IMR-90 (cell line): ENCODE measurements at regions not wholly inside any gene's neighbourhood (a gene's known extent, or its start where the extent isn't known, plus 50 kb on each side); places are given as distances from the start of the nearest gene placed in this dataset.
A peak's percentile ranks its signal among the peaks of the same experiment; 100 is the strongest.

Experiments
- ATAC-seq: fragments of 200-7000 bp; cut with Tn5 transposase; 2 replicates; pipeline ENCODE4 v1.9.1; 2020; ENCODE audit warnings: low read depth, mild to moderate bottlenecking, moderate library complexity
- BruUV-seq: library from RNA; stranded (reverse); fragments of 400-500 nt; replicated peaks from 2 replicates; lab custom pipeline; 2021; lab: Mats Ljungman, UMichigan
- CTCF ChIA-PET: fragments of 300-600 bp; formaldehyde crosslinking; extraction: SDS; loops from one replicate; lab custom pipeline; 2021; ENCODE audit warnings: antibody characterized with exemption; lab: Yijun Ruan, JAX
- POLR2A ChIA-PET: fragments of 300-600 bp; sonication (Branson Sonifier 250); formaldehyde crosslinking; loops from one replicate; lab custom pipeline; 2022; ENCODE audit warnings: antibody characterized with exemption; ENCODE audit not compliant: unreplicated experiment; lab: Charles Lee
- DNase-seq: peaks from one replicate; pipeline ENCODE4 v3.0.0; 2013
- H2AFZ ChIP-seq: replicated peaks from 2 replicates; pipeline ENCODE3; 2013; ENCODE audit warnings: low read length, mild to moderate bottlenecking; ENCODE audit not compliant: poor library complexity
- H2AK5ac ChIP-seq: 2 replicates; pipeline ENCODE4 v1.6.1; 2013; ENCODE audit warnings: low read depth, low read length, inconsistent platforms
- H2AK9ac ChIP-seq: replicated peaks from 2 replicates; pipeline ENCODE3; 2013; ENCODE audit warnings: mild to moderate bottlenecking, low read depth, low read length, moderate library complexity; ENCODE audit not compliant: poor library complexity
- H2BK120ac ChIP-seq: 2 replicates; pipeline ENCODE4 v1.6.1; 2013; ENCODE audit warnings: low read depth, low read length, inconsistent platforms
- H2BK15ac ChIP-seq: 3 replicates; pipeline ENCODE4 v1.6.1; 2013; ENCODE audit warnings: low read depth, low read length, inconsistent platforms
- H2BK20ac ChIP-seq: 2 replicates; pipeline ENCODE4 v1.6.1; 2013; ENCODE audit warnings: low read depth, mild to moderate bottlenecking, inconsistent platforms, low read length, moderate library complexity
- H2BK5ac ChIP-seq: 2 replicates; pipeline ENCODE4 v1.6.1; 2013; ENCODE audit warnings: mild to moderate bottlenecking, low read depth, low read length, inconsistent platforms; ENCODE audit not compliant: poor library complexity, severe bottlenecking
- H3K14ac ChIP-seq: replicated peaks from 2 replicates; pipeline ENCODE4 v1.6.1; 2013; ENCODE audit warnings: low read depth, low read length, inconsistent platforms
- H3K18ac ChIP-seq: 2 replicates; pipeline ENCODE4 v1.6.1; 2013; ENCODE audit warnings: low read depth, low read length, control low read depth
- H3K23ac ChIP-seq: 2 replicates; pipeline ENCODE4 v1.6.1; 2013; ENCODE audit warnings: low read depth, low read length, inconsistent platforms
- H3K27ac ChIP-seq: 2 replicates; pipeline ENCODE4 v1.5.1; 2013; ENCODE audit warnings: mild to moderate bottlenecking, control low read depth, low read length; ENCODE audit not compliant: insufficient read depth
- H3K27me3 ChIP-seq: 2 replicates; pipeline ENCODE4 v1.6.1; 2013; ENCODE audit warnings: low read length; ENCODE audit not compliant: control insufficient read depth, insufficient read depth
- H3K36me3 ChIP-seq: 2 replicates; pipeline ENCODE4 v1.6.1; 2013; ENCODE audit warnings: low read length, mixed read lengths; ENCODE audit not compliant: control insufficient read depth, insufficient read depth
- H3K4ac ChIP-seq: 2 replicates; pipeline ENCODE4 v1.6.1; 2013; ENCODE audit warnings: low read depth, low read length, inconsistent platforms
- H3K4me1 ChIP-seq: 2 replicates; pipeline ENCODE4 v1.6.1; 2013; ENCODE audit warnings: low read length, mixed read lengths; ENCODE audit not compliant: control insufficient read depth, insufficient read depth
- H3K4me2 ChIP-seq: 2 replicates; pipeline ENCODE4 v1.6.1; 2013; ENCODE audit warnings: low read depth, mild to moderate bottlenecking, control low read depth, low read length, moderate library complexity
- H3K4me3 ChIP-seq: 2 replicates; pipeline ENCODE4 v1.5.1; 2013; ENCODE audit warnings: low read depth, mild to moderate bottlenecking, control low read depth, low read length, moderate library complexity; ENCODE audit not compliant: insufficient read depth
- H3K56ac ChIP-seq: 2 replicates; pipeline ENCODE4 v1.6.1; 2013; ENCODE audit warnings: low read length, inconsistent platforms; ENCODE audit not compliant: insufficient read depth; ENCODE audit errors: extremely low read depth
- H3K79me1 ChIP-seq, 2 experiments: 2 replicates each; pipeline ENCODE4 v1.6.1; 2013; ENCODE audit warnings: low read length in 2 of 2, inconsistent platforms in 1 of 2, low read depth in 1 of 2
- H3K9ac ChIP-seq: 2 replicates; pipeline ENCODE4 v1.6.1; 2013; ENCODE audit warnings: low read depth, low read length, control low read depth
- H3K9me1 ChIP-seq: 2 replicates; pipeline ENCODE4 v1.6.1; 2013; ENCODE audit warnings: low read length, inconsistent platforms; ENCODE audit not compliant: insufficient read depth
- H3K9me3 ChIP-seq: 2 replicates; pipeline ENCODE4 v1.6.1; 2013; ENCODE audit warnings: low read length; ENCODE audit not compliant: control insufficient read depth, insufficient read depth
- H4K20me1 ChIP-seq: 2 replicates; pipeline ENCODE4 v1.6.1; 2013; ENCODE audit warnings: low read length, inconsistent platforms; ENCODE audit not compliant: insufficient read depth
- H4K5ac ChIP-seq: 2 replicates; pipeline ENCODE4 v1.6.1; 2013; ENCODE audit warnings: mild to moderate bottlenecking, low read depth, low read length, control low read depth
- H4K8ac ChIP-seq, 2 experiments: 2 replicates each; pipeline ENCODE4 v1.6.1; 2013; ENCODE audit warnings: low read depth in 2 of 2, low read length in 2 of 2, control low read depth in 1 of 2, inconsistent platforms in 1 of 2
- H4K91ac ChIP-seq: 2 replicates; pipeline ENCODE4 v1.6.1; 2013; ENCODE audit warnings: low read depth, low read length, inconsistent platforms; ENCODE audit not compliant: insufficient read depth
- BHLHE40 ChIP-seq: fragments of 150-350 bp; IDR thresholded peaks from 2 replicates; pipeline ENCODE4 v1.6.1; 2016; ENCODE audit warnings: mild to moderate bottlenecking, low read depth, low read length
- MXI1 ChIP-seq: IDR thresholded peaks from 2 replicates; pipeline ENCODE4 v1.6.1; 2012; ENCODE audit warnings: low read depth, mild to moderate bottlenecking, low read length, moderate library complexity, borderline replicate concordance
- RAD21 ChIP-seq: IDR thresholded peaks from 2 replicates; pipeline ENCODE4 v1.6.1; 2012; ENCODE audit warnings: low read length, improper control_type of control experiment
- RFX5 ChIP-seq: IDR thresholded peaks from 2 replicates; pipeline ENCODE4 v1.8.0; 2012; ENCODE audit warnings: low read depth, mild to moderate bottlenecking, low read length, moderate library complexity
- WGBS, 2 experiments: methylation state at CpG; one replicate each; pipeline versions ENCODE4 v1.1.5 to v1.1.7; 2013; ENCODE audit warnings: missing lambda C conversion rate in 2 of 2; ENCODE audit not compliant: insufficient read length in 1 of 2; ENCODE audit errors: extremely low coverage in 2 of 2; 5-methylcytosine and 5-hydroxymethylcytosine counted together
- dilution Hi-C: fragments of 300-500 bp; cut with HindIII; formaldehyde crosslinking; loops from one replicate; pipeline ENCODE4 v1.14.3; 2018; ENCODE audit warnings: low sequenced_read_pairs; ENCODE audit not compliant: unreplicated experiment
- in situ Hi-C: fragments of 300-500 bp; cut with MboI; formaldehyde crosslinking; loops from 3 replicates; pipeline ENCODE4 v1.14.3; 2019; ENCODE audit warnings: low sequenced_read_pairs, inconsistent platforms, mixed read lengths
- intact Hi-C: fragments of 100-400 bp; cut with micrococcal nuclease; formaldehyde crosslinking; loops from 2 replicates; pipeline ENCODE4 v1.10.0; 2022

DNA sequence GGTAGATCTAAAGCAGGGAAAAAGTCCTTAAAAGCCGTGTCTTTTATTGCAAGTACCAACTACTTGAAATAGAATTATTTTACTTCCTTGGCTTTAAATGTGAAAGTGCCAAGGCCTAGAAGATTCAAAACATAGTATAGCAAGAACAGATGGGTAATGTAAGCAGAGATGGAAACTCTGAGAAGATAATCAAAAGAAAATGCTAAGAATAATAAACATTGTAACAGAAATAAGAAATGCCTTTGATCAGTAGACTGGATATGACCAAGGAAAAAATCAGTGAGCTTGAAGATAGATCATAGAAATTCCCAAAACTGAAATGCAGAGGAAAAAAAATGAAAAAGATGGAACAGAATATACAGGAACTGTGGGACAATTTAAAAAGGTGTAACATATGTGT is 113.1 kb downstream of the BLID start:
- TF ChIP-seq MXI1 (no peak), BHLHE40 (no peak), RFX5 (no peak), RAD21 (no peak)
- intact Hi-C loops = no loop called here
- no peak overlapping the region for H2BK120ac ChIP-seq
- no peak overlapping the region for H2AFZ ChIP-seq
- H4K5ac ChIP-seq = no peak overlapping the region; the same call in 1 of the 2 replicates
- no peak overlapping the region for H3K4ac ChIP-seq
- no peak overlapping the region for H2AK9ac ChIP-seq
- H3K27me3 ChIP-seq = no peaks in the 10 kb centered on the region
- no peaks in the 10 kb centered on the region for H3K9me3 ChIP-seq
- ChIA-PET CTCF (interaction anchor here (0.5 kb wide), 1 partner anchor 419 kb away, joined by 5 read pairs; no protein-coding TSS in a partner anchor), POLR2A (no interaction called here)
- H2AK5ac ChIP-seq = no peak overlapping the region
- H3K18ac ChIP-seq = peak overlapping the region; percentile 91; the same call in 1 of the 2 replicates
- no peak overlapping the region for H3K14ac ChIP-seq
- no peak overlapping the region for H2BK15ac ChIP-seq
- H4K8ac ChIP-seq = no peak overlapping the region
- ATAC-seq (peak; percentile 64), DNase-seq (peak; percentile 47)
- in situ Hi-C loops = no loop called here
- H3K27ac ChIP-seq = no peak overlapping the region
- H3K4me3 ChIP-seq = no peak overlapping the region
- H3K9me1 ChIP-seq = no peaks in the 10 kb centered on the region
- H3K23ac ChIP-seq = no peak overlapping the region
- WGBS, 2 experiments = no CpG with 5 or more reads among the region's 1 CpG
- no peak overlapping the region for H3K56ac ChIP-seq
- H4K91ac ChIP-seq = no peak overlapping the region
- dilution Hi-C loops = no loop called here
- no peaks in the 10 kb centered on the region for H3K79me1 ChIP-seq
- H3K4me1 ChIP-seq = peaks cover 7% of the 10 kb centered on the region
- no peak overlapping the region for H3K9ac ChIP-seq
- peak overlapping the region; percentile 64; the same call in 1 of the 2 replicates for H3K4me2 ChIP-seq
- no TSS peak for BruUV-seq
- no peaks in the 10 kb centered on the region for H4K20me1 ChIP-seq
- no peak overlapping the region for H2BK20ac ChIP-seq
- no peaks in the 10 kb centered on the region for H3K36me3 ChIP-seq
- H2BK5ac ChIP-seq = peak overlapping the region; percentile 75
